SKM-1 treated with dmso at 0.1 percent for 144 hours (cell line): ENCODE measurements at regions not wholly inside any gene's neighbourhood (a gene's known extent, or its start where the extent isn't known, plus 50 kb on each side); places are given as distances from the start of the nearest gene placed in this dataset.

Source experiments
- DNase-seq: peaks from one replicate; lab custom pipeline; 2025; ENCODE audit not compliant: unreplicated experiment; lab: John Stamatoyannopoulos, UW

DNA sequence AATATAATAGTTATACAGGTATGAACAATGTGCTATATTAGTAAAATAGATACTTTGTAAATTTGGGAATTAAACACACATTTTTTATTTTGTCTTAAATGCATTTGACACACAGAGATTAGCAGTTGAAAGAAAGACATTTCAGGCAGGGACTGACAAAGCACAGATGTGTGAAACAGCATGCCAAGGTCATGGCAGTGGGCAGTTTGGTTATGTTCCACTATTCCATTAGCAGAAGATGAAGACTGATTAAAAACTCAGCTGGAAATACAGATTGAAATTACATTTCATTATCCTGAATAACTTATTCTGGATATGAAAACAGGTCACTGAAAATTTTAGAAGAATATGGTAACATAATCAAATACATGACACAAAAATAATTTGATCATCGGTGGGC, 669.8 kb upstream of the LRFN5 start:
- no peak for DNase-seq

DNA sequence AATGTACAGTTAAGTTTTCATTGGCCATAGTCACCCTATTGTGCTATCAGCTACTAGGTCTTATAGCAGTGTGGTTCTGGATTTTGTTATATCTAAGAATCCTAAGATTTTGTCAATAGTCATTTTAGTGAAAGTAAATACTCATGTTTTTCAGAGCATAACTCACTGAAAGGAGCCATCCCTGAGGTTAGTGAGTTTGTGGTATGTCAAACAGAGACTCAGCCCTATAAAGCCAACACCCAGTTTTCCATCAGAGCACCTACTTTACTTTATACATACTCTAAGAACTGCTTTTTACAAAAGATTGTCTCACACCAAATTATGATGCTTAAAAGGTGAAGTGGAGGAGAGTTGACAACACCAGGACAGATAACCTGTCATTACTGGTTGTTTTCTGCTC, 686.3 kb upstream of the LRFN5 start:
- DNase-seq: no peak

DNA sequence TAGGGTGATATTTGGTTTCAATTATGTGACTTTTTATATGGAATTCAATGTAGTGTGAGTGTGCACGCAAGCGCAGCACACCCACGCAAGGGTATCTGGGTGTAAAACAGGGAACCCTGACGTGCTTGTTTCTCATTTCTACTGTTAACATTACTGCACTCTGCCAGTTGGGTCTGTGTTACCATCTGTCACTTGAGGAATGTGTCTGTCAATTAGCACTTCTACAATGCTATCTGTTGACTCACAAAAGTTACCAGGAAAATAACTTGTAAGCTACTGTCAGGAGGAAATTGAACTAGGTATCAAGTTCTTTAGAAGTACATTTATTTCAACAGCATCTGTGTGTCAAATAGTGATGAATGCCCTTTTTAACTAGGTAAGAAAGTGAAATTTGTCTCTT, 695.5 kb upstream of the LRFN5 start:
- DNase-seq: no peak

DNA sequence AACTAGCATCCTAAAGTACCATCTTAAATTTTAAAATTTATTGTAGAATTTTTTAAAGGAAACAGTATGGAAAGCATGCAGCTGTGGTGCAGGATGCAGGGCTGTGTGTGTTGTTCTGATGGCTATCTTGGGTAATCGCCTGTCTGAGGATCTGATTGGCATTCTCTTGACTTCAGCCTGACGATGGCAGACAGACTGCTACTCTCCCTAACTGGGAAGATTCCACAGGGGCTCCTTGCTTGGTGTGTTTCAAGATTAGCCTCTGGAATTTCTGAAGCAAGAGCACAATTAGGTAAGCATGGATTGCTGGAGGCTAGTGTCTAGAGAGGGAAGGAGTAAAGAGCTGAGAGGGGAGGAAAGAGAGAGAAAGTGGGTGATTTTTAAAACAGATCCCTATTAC, 696.8 kb upstream of the LRFN5 start:
- DNase-seq: no peak

DNA sequence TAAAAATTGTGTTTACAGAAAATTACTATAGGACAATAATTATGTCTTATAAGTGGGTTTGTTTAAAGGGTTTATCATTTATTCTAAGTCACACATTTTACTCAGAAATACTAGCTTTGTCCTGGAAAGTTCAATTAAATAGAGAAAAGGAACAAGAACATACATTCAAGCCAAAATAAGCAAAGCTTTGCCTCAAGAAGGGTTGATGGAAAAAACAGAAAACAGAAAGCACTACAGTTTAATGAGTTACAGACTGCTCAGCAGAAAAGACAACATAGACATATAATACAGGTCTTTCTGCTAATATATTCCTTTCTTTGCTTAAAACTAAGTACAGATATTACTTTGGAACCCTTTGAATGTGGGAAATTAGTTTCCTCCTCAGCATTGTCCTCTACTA, 703.0 kb upstream of the LRFN5 start:
- no peak for DNase-seq

DNA sequence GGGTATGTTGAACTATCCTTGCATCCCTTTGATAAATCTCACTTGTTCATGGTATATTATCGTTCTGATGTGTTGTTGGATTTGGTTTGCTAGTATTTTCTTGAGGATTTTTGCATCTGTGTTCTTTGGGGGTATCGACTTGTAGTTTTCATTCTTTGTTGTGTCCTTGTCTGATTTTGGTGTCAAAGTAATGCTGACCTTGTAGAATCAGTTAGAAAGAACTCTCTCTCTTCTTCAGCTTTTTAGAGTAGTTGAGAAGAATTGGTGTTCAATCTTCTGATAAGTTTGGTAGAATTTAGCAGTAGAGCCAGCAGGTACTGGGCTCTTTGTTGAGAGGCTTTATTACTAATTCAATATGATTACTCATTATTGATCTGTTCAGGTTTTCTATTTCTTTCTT, 707.2 kb upstream of the LRFN5 start:
- DNase-seq: no peak

DNA sequence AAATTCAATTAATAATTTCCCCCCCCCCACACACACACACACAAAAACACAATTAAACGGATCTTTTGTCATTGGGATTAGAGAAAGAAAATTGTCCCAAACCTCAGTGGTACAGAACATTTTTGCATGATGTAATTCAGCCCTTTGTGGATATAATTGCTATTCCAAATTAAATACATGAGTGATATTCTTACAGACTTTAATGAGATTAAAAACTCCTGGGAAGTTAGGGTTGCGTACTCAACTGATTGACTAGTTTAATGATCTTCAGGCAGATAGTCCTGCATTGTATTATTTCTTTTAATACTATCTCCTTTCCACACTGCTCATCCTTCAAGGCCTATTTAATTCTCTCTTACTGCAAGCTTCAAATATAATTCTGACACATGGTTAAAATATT, 711.8 kb upstream of the LRFN5 start:
- no peak for DNase-seq

DNA sequence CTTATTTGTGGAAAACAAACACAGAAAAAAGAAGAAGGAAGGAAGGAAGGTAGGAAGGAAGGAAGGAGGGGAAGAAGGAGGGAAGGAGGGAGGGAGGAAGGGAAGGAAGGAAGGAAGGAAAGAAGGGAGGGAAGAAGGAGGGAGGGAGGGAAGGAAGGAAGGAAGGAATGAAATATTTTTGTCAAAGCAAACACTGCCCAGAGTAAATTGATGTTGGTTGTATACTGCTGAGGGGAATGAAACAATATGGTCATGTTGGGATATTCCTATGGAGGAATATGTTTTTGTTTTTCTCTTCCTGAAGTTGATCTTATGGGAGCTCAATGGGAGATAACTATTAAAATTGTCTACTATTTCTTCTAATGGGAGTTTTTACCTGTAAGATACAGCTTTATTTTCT, 717.5 kb upstream of the LRFN5 start:
- DNase-seq: no peak

DNA sequence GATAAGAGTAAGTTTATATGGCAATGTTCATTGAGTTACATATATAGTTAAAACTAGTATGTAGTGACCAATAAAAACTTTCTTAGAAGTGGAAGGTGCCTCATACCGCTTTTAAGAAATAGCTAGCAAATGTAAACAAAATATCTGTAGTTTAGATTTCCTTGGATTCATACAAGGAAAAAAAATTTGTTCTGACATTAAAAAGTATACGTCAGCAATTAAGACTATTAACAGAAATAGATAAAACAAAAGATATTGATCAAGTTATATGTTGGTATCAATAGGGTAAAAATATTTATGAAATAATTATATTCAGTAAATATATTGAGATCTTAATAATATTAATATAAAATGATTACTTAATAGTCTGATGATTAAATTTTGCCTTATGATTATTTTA, 718.8 kb upstream of the LRFN5 start:
- no peak for DNase-seq

DNA sequence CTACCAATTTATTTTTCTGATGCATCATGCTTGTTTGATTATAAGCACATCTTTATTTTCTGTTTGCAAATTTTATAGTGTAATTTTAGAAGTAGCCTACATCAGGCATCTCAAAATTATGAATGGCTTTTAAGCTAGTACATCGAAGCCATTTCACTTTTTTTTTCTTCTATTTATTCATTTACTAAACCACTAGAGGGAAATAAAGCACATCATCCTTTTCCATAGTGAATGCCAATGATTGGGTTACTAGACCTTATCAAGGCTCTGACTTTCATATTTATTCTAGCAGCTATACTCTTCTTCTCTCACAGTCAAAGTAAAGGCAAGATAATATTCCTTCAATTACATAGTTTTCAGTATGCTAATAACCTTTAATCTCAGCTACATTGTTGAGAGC, 736.4 kb upstream of the LRFN5 start:
- no peak for DNase-seq

DNA sequence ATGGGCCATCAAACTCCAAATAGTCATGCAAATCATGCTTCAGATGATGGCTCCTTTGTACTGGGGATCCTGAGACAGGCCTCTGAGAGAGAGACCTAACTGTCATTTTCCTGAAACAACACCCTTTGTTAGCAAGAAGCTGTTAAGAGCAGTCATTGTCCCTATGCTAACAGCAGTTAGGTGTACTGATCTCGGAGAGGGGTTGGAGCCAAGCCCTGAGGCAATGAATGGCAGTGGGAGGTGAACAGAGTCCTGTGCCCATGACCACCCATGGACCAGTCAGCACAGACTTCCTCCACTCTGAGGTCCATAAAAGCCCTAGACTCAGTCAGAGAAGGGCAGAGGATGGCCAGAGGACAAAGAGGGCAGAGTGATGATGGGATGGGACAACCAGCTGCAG, 747.6 kb upstream of the LRFN5 start:
- no peak for DNase-seq

DNA sequence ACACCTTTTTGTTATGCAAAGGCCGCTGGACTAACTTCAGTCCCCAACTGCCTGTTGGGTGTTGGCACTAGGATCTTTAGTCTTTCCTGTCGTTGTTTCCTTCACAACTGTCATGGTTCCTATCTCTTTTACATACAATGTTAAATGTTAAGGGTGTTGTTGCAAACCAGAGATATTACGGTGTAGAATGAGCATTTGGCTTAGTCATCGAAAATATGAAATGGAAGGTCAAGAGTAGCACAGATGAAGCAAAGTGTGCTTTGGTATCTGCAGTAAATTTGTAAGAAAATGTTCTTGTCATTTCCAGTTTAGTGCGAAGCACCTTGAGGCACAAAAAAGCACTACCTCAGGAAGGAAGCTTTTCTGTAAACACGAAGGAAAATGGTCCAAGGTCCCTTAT, 751.3 kb upstream of the LRFN5 start:
- no peak for DNase-seq

DNA sequence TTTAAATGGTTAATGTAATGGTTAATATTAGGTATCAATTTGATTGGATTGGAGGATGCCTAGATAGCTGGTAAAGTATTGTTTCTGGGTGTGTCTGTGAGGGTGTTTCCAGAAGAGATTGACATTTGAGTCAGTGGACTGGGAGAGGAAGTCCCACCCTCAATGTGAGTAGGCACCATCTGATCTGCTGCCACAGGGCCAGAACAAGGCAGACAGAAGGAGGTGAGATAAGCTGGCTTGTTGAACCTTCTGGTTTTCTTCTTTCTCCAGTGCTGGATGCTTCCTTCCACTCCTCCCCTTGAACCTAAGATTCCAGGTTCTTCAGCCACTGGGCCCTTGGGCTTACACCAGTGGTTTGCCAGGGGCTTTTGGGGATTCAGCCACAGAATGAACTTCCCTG, 756.5 kb upstream of the LRFN5 start:
- no peak for DNase-seq

DNA sequence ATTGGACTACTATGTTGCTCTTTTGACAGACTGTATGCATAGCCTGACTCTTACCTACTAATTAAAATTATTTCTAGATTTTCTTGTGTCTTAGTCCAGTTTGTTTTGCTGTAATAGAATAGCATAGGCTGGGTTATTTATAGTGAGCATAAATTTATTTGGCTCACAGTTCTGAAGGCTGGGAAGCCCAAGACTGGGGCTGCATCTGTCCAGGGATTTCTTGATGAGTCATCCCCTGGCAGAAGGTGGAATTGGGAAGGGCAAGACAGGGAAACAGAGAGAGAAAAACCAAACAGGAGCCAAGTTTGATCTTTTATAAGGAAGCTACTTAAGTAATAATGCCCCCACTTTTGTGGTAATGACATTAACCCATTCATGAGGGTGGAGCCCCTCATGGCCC, 759.2 kb upstream of the LRFN5 start:
- DNase-seq: no peak

DNA sequence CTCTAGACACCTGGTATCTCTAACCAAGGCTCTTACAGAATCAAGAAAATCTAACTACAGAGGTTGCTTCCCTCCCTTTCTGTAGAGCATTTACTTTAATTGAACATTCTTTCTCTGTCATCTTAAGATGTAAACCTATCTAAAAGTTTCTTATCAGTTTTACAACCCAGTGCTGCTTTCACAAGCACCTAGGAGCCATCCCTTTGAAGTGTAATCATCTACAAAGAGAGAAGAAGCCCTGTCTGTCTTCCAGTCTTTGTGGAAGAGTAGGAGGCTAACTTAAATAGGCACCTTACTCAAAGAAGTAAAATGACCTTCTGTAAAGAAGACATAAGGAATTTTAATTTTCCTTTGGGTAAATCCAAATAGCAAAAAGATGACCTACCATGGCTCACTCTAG, 763.9 kb upstream of the LRFN5 start:
- DNase-seq: no peak

DNA sequence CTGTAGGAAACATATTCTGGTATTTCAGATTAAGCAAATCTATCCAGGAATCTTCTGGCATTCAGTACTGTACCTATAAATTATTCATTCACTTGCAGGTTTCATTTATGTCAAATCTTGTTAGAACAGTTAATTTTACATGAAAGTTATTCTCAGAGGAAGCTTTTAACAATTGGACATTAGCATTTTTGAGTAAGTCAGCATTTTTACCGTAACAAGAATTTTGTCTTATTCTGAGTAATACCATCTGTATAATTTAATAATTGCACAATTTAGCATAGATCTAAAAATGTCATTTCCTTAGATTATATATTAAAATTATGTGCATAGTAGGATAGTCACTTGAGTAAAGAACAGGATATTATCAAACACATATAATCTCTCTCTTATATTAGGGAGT, 764.8 kb upstream of the LRFN5 start:
- no peak for DNase-seq

DNA sequence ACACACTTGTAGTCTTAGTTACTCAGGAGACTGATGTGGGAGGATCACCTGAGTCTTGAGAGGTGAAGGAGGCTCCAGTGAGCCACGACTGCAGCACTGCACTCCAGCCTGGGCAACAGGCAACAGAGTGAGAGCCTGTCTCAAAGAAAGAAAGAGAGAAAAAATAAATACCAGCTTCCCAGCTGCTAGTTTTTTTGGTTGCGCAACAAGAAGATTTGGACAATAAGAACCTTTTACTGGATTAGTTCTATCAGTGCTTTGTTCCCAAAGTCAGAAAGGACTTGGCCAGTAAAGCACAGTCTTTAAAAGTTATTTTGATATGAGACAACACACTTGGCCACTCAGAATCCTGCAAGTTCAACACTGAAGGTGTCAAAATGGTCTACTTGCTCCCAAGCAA, 768.1 kb upstream of the LRFN5 start:
- no peak for DNase-seq

DNA sequence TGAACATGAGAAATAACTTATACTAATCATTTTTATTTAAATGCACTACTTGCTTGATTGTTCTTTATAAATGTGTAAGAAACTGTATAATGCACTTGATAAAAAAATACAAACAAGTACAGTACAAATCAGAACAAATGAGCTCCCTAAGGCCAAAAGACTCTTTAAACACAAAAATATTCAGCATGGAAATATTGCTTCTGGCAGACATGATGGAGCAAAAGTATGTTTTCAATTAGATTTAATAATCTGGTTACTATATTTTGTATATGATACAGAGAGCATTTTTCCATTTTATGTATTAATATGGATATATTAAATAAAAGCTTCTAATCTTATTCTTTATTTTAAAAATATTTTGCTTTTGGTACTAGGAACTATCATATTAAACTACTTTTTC, 800.2 kb upstream of the LRFN5 start:
- DNase-seq: no peak

DNA sequence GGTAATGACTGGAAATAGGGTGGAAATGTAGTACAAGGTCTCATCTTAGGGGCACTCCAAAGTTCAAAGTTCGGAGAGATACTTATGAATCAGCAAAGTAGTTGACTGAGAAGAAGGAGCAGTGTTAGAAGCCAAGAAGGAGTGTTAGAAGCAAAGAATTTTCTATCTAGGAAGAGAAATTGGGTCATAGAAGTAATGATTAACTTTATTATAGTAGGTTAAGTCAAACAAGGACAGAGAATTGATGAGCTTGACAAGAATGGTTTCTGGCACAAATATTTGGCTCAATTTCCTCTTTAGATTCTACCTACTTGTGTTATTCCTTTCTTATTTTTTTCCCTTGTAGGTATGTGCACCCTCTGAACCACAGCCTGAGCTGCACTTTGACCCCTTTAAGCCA, 810.5 kb upstream of the LRFN5 start:
- DNase-seq: no peak

DNA sequence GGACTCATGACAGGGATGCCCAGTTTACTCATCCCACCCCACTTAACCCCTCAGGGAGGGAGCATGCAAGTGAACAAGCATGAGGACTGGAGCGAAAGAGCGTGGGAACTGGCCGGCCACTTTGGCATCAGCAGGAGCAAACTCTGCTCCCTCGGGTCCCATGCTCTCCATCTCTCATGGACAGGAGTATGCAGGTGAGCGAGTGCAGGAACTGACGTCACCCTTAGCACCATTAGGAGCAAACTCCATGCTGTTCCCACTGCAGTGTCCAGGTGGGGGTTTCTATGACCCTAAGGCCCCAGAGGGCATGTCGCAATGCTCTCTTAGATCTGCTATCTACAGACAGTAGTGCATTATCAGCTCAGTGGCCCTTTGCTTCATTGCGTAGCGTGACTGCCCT, 821.8 kb upstream of the LRFN5 start:
- no peak for DNase-seq

DNA sequence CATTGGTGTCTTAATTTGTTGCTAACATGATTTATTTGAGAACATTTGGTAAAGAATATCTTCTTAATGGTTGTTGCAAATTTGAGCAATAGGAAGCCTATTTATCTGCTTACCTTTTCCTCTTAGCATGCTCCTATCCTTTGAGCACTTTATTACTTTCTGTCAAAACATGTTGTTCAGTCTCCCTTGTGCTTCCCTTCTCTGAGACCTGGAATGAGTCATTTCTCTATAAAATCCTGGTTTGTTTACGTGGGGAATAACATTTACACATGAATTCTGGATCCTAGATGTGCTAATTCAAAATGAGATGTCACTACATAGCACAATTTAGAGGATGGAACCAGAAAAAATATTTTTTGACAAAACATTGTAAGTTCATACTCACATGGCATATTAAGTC, 844.0 kb upstream of the LRFN5 start:
- DNase-seq: no peak

DNA sequence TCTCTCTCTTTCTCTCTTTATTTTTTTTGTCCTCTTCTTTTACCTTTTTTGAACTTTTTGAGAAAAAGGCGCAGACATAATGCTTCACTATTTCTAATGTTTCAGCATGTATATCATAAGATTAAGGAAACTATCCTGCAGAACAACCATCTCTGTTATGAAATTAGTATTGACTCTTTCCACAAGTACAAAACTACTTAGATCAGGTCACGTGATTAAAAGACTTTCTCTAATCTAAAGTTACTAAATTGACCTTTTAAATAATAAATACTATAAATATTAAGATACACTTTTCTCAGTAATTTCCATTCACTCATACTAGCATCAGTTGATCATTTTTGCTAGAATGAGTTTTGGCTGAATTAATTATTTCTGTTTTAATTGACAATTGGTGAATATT, 844.5 kb upstream of the LRFN5 start:
- no peak for DNase-seq

DNA sequence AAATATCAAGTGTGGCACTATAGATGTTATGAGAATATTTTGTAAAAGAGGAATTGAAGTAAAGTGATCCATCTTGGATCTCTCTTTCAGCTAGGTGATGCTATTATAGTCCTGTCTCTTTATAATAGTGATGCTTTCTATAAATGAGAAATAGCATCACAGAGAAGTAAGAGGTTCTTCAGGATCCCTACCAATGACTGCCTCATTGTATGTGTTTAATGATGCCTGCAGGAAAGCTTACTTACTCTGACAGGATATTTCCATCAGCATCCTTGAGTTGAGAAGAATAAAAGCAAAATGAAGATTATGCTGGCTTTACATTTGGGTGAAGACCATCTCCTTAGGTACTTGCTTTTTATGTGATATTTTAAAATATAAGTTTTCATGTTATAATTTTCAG, 846.0 kb upstream of the LRFN5 start:
- DNase-seq: no peak

DNA sequence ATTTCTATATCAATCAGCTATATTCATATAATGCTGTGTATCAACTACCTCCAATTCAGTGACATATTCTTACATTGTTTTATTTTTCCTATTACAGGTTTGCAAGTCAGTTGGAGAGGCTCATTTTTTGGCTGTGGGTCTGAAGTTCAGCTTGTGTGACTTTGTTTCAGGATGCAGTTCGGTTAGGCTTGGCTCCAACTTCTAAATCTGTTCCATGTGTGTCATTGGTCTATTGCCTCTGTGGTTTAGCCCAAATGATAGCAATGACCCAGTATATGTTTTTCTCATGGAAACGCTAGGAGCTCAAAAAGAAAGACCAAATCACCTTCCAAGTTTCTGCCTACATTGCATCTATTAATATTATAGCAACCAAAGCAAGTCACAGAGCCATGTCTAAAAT, 848.6 kb upstream of the LRFN5 start:
- DNase-seq: no peak
